ENCODE measurements at regions not wholly inside any gene's neighbourhood (a gene's known extent, or its start where the extent isn't known, plus 50 kb on each side); places are given as distances from the start of the nearest gene placed in this dataset.

DNA sequence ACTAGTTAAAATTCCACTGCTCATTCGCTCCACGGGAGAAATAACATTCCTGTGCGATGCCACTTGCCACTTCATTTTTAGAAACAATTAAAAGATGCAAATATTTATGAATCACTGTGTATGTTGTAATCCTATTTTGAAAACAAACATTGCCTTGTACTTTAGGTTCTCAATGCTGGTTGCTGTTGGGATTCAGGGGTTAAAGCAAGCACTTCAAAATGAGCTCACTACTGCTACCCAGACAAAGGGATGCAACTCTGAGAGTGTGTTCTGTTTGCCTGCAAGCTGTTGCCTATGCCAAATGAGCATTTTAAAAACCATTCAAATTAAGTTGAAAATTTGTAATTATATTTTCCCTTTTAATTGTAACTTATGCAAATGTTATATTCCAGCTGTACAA, 87.5 kb downstream of the RWDD3 start:
- no peak for TF ChIP-seq FOXA2 (IDR thresholded peaks at IDR 0.05)
- TF ChIP-seq, protein P1, sequence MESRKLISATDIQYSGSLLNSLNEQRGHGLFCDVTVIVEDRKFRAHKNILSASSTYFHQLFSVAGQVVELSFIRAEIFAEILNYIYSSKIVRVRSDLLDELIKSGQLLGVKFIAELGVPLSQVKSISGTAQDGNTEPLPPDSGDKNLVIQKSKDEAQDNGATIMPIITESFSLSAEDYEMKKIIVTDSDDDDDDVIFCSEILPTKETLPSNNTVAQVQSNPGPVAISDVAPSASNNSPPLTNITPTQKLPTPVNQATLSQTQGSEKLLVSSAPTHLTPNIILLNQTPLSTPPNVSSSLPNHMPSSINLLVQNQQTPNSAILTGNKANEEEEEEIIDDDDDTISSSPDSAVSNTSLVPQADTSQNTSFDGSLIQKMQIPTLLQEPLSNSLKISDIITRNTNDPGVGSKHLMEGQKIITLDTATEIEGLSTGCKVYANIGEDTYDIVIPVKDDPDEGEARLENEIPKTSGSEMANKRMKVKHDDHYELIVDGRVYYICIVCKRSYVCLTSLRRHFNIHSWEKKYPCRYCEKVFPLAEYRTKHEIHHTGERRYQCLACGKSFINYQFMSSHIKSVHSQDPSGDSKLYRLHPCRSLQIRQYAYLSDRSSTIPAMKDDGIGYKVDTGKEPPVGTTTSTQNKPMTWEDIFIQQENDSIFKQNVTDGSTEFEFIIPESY (IDR thresholded peaks at IDR 0.05) = no peak
- TF ChIP-seq, protein P2, sequence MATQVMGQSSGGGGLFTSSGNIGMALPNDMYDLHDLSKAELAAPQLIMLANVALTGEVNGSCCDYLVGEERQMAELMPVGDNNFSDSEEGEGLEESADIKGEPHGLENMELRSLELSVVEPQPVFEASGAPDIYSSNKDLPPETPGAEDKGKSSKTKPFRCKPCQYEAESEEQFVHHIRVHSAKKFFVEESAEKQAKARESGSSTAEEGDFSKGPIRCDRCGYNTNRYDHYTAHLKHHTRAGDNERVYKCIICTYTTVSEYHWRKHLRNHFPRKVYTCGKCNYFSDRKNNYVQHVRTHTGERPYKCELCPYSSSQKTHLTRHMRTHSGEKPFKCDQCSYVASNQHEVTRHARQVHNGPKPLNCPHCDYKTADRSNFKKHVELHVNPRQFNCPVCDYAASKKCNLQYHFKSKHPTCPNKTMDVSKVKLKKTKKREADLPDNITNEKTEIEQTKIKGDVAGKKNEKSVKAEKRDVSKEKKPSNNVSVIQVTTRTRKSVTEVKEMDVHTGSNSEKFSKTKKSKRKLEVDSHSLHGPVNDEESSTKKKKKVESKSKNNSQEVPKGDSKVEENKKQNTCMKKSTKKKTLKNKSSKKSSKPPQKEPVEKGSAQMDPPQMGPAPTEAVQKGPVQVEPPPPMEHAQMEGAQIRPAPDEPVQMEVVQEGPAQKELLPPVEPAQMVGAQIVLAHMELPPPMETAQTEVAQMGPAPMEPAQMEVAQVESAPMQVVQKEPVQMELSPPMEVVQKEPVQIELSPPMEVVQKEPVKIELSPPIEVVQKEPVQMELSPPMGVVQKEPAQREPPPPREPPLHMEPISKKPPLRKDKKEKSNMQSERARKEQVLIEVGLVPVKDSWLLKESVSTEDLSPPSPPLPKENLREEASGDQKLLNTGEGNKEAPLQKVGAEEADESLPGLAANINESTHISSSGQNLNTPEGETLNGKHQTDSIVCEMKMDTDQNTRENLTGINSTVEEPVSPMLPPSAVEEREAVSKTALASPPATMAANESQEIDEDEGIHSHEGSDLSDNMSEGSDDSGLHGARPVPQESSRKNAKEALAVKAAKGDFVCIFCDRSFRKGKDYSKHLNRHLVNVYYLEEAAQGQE (IDR thresholded peaks at IDR 0.05) = no peak
- TF ChIP-seq, protein P3, sequence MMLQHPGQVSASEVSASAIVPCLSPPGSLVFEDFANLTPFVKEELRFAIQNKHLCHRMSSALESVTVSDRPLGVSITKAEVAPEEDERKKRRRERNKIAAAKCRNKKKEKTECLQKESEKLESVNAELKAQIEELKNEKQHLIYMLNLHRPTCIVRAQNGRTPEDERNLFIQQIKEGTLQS (IDR thresholded peaks at IDR 0.05) = no peak
- no peak for TF ChIP-seq RAD21 (IDR thresholded peaks at IDR 0.05)
- no peak for TF ChIP-seq FOXA1 (IDR thresholded peaks at IDR 0.05)
- TF ChIP-seq HNF4G (IDR thresholded peaks at IDR 0.05) = no peak
- TF ChIP-seq GABPA (IDR thresholded peaks at IDR 0.05 in 1 of 2, conservative IDR thresholded peaks at IDR 0.05 in 1 of 2) = no peak
- TF ChIP-seq HNF4A (conservative IDR thresholded peaks at IDR 0.05) = no peak
- TF ChIP-seq, protein P4, sequence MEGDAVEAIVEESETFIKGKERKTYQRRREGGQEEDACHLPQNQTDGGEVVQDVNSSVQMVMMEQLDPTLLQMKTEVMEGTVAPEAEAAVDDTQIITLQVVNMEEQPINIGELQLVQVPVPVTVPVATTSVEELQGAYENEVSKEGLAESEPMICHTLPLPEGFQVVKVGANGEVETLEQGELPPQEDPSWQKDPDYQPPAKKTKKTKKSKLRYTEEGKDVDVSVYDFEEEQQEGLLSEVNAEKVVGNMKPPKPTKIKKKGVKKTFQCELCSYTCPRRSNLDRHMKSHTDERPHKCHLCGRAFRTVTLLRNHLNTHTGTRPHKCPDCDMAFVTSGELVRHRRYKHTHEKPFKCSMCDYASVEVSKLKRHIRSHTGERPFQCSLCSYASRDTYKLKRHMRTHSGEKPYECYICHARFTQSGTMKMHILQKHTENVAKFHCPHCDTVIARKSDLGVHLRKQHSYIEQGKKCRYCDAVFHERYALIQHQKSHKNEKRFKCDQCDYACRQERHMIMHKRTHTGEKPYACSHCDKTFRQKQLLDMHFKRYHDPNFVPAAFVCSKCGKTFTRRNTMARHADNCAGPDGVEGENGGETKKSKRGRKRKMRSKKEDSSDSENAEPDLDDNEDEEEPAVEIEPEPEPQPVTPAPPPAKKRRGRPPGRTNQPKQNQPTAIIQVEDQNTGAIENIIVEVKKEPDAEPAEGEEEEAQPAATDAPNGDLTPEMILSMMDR (IDR thresholded peaks at IDR 0.05; ENCODE audit: low read depth, low read length, missing input control) = no peak
- no peak for TF ChIP-seq YY1 (IDR thresholded peaks at IDR 0.05)
- no peak for TF ChIP-seq SP1 (IDR thresholded peaks at IDR 0.05)
- no peak for TF ChIP-seq NR2F2 (IDR thresholded peaks at IDR 0.05)
- no peak for DNase-seq (ENCODE audit: low spot score)
- 79% methylated on average over 3 of the region's 3 CpGs for WGBS

DNA sequence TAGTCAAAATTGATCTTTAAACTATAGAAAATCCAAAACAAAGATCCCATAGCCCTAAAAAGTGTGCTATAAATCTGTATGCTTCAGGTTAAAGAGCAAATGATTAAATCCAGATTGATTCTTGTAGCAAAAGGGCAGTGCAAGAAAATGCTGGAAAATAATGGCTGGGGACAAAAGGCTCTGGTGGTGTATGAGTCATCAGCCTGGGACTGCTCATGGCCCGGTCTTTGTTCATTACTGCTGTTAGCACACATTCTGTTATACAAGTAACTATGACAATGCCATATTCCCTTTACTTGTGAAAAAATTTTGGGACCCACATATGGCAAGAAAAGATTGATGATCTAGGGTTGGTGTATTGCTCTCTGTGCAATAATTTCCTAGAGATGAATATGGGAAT, 89.1 kb downstream of the RWDD3 start:
- Histone ChIP-seq H3K27me3 (ENCODE audit: control insufficient read depth in 4 of 4, insufficient read depth in 4 of 4, low read length in 3 of 4) (peaks cover 0 to 2% (median 0%) of the 10 kb centered on the region in 4 donors), H3K4me1 (ENCODE audit: control insufficient read depth in 4 of 4, insufficient read depth in 4 of 4, low read length in 3 of 4) (no peaks in the 10 kb centered on the region), H3K27ac (ENCODE audit: low read depth in 1 of 2, low read length in 2 of 2) (no peak overlapping the region), H3K9ac (ENCODE audit: low read depth in 1 of 2, low read length in 2 of 2) (no peak overlapping the region), H3K9me3 (ENCODE audit: control insufficient read depth in 4 of 4, low read length in 3 of 4) (peaks cover 0 to 2% (median 0%) of the 10 kb centered on the region in 4 donors), H3K36me3 (ENCODE audit: control insufficient read depth in 4 of 4, insufficient read depth in 3 of 4, low read depth in 1 of 4, low read length in 3 of 4) (no peaks in the 10 kb centered on the region), H3K4me3 (ENCODE audit: low read depth in 1 of 3, low read length in 3 of 3) (no peak overlapping the region)
- DNase-seq (ENCODE audit: low spot score) = no peak
- WGBS = 63% methylated on average over 1 of the region's 1 CpG
- TF ChIP-seq NR2F2 (IDR thresholded peaks at IDR 0.05) (no peak), FOXA2 (IDR thresholded peaks at IDR 0.05) (no peak), HNF4G (IDR thresholded peaks at IDR 0.05) (no peak), RAD21 (IDR thresholded peaks at IDR 0.05) (no peak), SP1 (IDR thresholded peaks at IDR 0.05) (no peak), JUND (IDR thresholded peaks at IDR 0.05) (no peak), RXRA (IDR thresholded peaks at IDR 0.05) (no peak), YY1 (IDR thresholded peaks at IDR 0.05) (no peak), EGR1 (IDR thresholded peaks at IDR 0.05; ENCODE audit: low read depth in 2 of 2) (no peak), HNF4A (conservative IDR thresholded peaks at IDR 0.05) (no peak), TAF1 (conservative IDR thresholded peaks at IDR 0.05) (no peak), FOXA1 (IDR thresholded peaks at IDR 0.05) (no peak)
- TF ChIP-seq, protein P1 (IDR thresholded peaks at IDR 0.05) = no peak
- TF ChIP-seq, protein P3 (IDR thresholded peaks at IDR 0.05) = no peak
- TF ChIP-seq, protein P5, sequence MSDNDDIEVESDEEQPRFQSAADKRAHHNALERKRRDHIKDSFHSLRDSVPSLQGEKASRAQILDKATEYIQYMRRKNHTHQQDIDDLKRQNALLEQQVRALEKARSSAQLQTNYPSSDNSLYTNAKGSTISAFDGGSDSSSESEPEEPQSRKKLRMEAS (IDR thresholded peaks at IDR 0.05) = no peak
- TF ChIP-seq, protein P2 (IDR thresholded peaks at IDR 0.05) = no peak

More for the DNA sequence above, 87.5 kb downstream of the RWDD3 start:
- Histone ChIP-seq H3K36me3 (ENCODE audit: control insufficient read depth in 4 of 4, insufficient read depth in 3 of 4, low read depth in 1 of 4, low read length in 3 of 4) (no peaks in the 10 kb centered on the region), H3K27me3 (ENCODE audit: control insufficient read depth in 4 of 4, insufficient read depth in 4 of 4, low read length in 3 of 4) (peaks cover 0 to 2% (median 0%) of the 10 kb centered on the region in 4 donors), H3K9ac (ENCODE audit: low read depth in 1 of 2, low read length in 2 of 2) (no peak overlapping the region), H3K4me1 (ENCODE audit: control insufficient read depth in 4 of 4, insufficient read depth in 4 of 4, low read length in 3 of 4) (no peaks in the 10 kb centered on the region), H3K4me3 (ENCODE audit: low read depth in 1 of 3, low read length in 3 of 3) (no peak overlapping the region), H3K27ac (ENCODE audit: low read depth in 1 of 2, low read length in 2 of 2) (no peak overlapping the region), H3K9me3 (ENCODE audit: control insufficient read depth in 4 of 4, low read length in 3 of 4) (peaks cover 0 to 2% (median 0%) of the 10 kb centered on the region in 4 donors)

Measured in liver (tissue), 8 donors.